Lower leg skin (tissue), 3 donors: ENCODE measurements at regions not wholly inside any gene's neighbourhood (a gene's known extent, or its start where the extent isn't known, plus 50 kb on each side); places are given as distances from the start of the nearest gene placed in this dataset.

ENCODE experiments used
- POLR2A ChIP-seq, 2 donors: fragments of 450-650 bp; IDR thresholded peaks; one replicate each; pipeline ENCODE4 v1.6.1; 2016 to 2017; ENCODE audit warnings: antibody characterized with exemption in 2 of 2, mild to moderate bottlenecking in 1 of 2, moderate library complexity in 1 of 2
- TF ChIP-seq, protein P1 (sequence below), 3 donors: fragments of 450-650 bp; IDR thresholded peaks; one replicate each; pipeline ENCODE4 v1.5.1; 2016; ENCODE audit warnings: antibody characterized with exemption in 3 of 3, mild to moderate bottlenecking in 3 of 3, moderate library complexity in 2 of 3

DNA sequence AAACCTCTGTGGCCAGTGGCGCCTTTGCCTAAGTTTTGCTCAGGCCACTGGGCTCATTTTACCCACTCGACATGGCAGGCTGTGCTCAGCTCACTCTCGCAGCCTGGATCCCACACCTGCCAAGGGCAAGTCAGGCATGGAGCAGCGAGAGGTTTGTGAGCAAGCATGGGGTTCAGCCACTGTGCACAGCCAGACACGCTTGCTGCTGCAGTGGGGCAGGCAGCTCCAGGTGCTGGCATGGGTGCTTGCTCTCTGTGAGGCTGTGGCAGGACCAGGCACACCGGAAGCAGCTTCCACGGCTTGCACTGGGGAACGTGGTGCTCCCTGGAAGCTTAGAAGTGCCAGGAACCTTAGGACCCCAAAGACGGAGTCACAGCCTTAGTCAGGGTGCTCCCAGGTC, 470.1 kb downstream of the CDH9 start:
- TF ChIP-seq POLR2A (IDR thresholded peaks at IDR 0.05): no peak
- TF ChIP-seq, protein P1, sequence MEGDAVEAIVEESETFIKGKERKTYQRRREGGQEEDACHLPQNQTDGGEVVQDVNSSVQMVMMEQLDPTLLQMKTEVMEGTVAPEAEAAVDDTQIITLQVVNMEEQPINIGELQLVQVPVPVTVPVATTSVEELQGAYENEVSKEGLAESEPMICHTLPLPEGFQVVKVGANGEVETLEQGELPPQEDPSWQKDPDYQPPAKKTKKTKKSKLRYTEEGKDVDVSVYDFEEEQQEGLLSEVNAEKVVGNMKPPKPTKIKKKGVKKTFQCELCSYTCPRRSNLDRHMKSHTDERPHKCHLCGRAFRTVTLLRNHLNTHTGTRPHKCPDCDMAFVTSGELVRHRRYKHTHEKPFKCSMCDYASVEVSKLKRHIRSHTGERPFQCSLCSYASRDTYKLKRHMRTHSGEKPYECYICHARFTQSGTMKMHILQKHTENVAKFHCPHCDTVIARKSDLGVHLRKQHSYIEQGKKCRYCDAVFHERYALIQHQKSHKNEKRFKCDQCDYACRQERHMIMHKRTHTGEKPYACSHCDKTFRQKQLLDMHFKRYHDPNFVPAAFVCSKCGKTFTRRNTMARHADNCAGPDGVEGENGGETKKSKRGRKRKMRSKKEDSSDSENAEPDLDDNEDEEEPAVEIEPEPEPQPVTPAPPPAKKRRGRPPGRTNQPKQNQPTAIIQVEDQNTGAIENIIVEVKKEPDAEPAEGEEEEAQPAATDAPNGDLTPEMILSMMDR (IDR thresholded peaks at IDR 0.05): no peak
